Lower leg skin (tissue), 4 donors: ENCODE measurements at regions not wholly inside any gene's neighbourhood (a gene's known extent, or its start where the extent isn't known, plus 50 kb on each side); places are given as distances from the start of the nearest gene placed in this dataset.
"Not testable (repeated sequence)": the region's sequence is repeated elsewhere in the genome, so short reads cannot be mapped to it uniquely, and the experiment has no call there.

Source experiments
- DNase-seq, 2 donors: peaks; one replicate each; pipeline ENCODE4 v3.0.0-alpha.2; 2019; ENCODE audit warnings: low spot score in 2 of 2
- H3K4me3 ChIP-seq: fragments of 200-600 bp; sonication (generic); 2 replicates; pipeline ENCODE4 v1.5.1; 2017; ENCODE audit warnings: mild to moderate bottlenecking, low read depth; ENCODE audit not compliant: poor library complexity, severe bottlenecking
- POLR2A ChIP-seq, 2 donors: fragments of 450-650 bp; IDR thresholded peaks; one replicate each; pipeline ENCODE4 v1.6.1; 2016 to 2017; ENCODE audit warnings: antibody characterized with exemption in 2 of 2, mild to moderate bottlenecking in 1 of 2, moderate library complexity in 1 of 2
- WGBS, 2 donors: methylation state at CpG; one replicate each; pipeline ENCODE4 v1.1.5; 2018; 5-methylcytosine and 5-hydroxymethylcytosine counted together
- intact Hi-C: fragments of 100-400 bp; cut with DNase I; formaldehyde crosslinking; loops from one replicate; pipeline ENCODE4 v1.15.0; 2023; ENCODE audit warnings: low total_unique reads
- TF ChIP-seq, protein P1 (sequence below), 3 donors: fragments of 450-650 bp; IDR thresholded peaks; one replicate each; pipeline ENCODE4 v1.5.1; 2016; ENCODE audit warnings: antibody characterized with exemption in 3 of 3, mild to moderate bottlenecking in 3 of 3, moderate library complexity in 2 of 3

GRCh38 chr16:13471036-13471435 lies 448.9 kb upstream of the ERCC4 start:
- TF ChIP-seq POLR2A (IDR thresholded peaks at IDR 0.05) = no peak
- TF ChIP-seq, protein P1, sequence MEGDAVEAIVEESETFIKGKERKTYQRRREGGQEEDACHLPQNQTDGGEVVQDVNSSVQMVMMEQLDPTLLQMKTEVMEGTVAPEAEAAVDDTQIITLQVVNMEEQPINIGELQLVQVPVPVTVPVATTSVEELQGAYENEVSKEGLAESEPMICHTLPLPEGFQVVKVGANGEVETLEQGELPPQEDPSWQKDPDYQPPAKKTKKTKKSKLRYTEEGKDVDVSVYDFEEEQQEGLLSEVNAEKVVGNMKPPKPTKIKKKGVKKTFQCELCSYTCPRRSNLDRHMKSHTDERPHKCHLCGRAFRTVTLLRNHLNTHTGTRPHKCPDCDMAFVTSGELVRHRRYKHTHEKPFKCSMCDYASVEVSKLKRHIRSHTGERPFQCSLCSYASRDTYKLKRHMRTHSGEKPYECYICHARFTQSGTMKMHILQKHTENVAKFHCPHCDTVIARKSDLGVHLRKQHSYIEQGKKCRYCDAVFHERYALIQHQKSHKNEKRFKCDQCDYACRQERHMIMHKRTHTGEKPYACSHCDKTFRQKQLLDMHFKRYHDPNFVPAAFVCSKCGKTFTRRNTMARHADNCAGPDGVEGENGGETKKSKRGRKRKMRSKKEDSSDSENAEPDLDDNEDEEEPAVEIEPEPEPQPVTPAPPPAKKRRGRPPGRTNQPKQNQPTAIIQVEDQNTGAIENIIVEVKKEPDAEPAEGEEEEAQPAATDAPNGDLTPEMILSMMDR (IDR thresholded peaks at IDR 0.05) = no peak
- no peak for DNase-seq
- H3K4me3 ChIP-seq = no peak overlapping the region
- WGBS, 2 donors = 67 to 74% methylated on average over 4 of the region's 4 CpGs
- intact Hi-C loops = no loop called here

DNA sequence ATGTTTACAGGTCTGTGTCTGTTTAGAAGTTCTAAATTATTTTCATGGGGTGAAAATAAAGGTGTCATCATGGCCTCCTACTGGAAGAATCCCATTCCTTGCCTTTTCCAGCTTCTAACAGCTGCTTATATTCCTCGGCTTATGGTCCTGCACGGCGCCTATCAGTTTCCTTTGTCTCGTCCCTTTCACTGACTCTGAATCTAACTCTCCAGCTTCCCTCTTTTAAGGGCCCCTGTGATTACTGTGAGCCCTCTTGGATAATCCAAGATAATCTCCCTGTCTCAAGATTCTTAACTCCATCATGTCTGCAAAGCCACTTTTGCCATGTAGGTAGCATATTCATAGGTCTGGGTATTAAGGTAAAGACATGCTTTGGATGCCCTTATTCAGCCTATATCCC lies 441.0 kb upstream of the ERCC4 start:
- no peak for TF ChIP-seq POLR2A (IDR thresholded peaks at IDR 0.05)
- TF ChIP-seq, protein P1 (IDR thresholded peaks at IDR 0.05) = no peak
- no peak overlapping the region for H3K4me3 ChIP-seq
- DNase-seq = no peak
- intact Hi-C loops = no loop called here
- WGBS, 2 donors = 69 to 82% methylated on average over 4 of the region's 4 CpGs

GRCh38 chr16:13479549-13479948 lies 440.4 kb upstream of the ERCC4 start:
- WGBS, 2 donors = 85 to 89% methylated on average over 7 of the region's 7 CpGs
- no peak overlapping the region for H3K4me3 ChIP-seq
- TF ChIP-seq POLR2A (IDR thresholded peaks at IDR 0.05) = no peak
- TF ChIP-seq, protein P1 (IDR thresholded peaks at IDR 0.05) = no peak
- no peak for DNase-seq
- intact Hi-C loops = no loop called here

GRCh38 chr16:13480801-13481200 lies 439.2 kb upstream of the ERCC4 start:
- no peak for DNase-seq

GRCh38 chr16:13483121-13483520 lies 436.8 kb upstream of the ERCC4 start:
- DNase-seq = no peak
- H3K4me3 ChIP-seq = no peak overlapping the region
- intact Hi-C loops = no loop called here
- 50 to 57% methylated on average over 3 of the region's 3 CpGs for WGBS, 2 donors
- TF ChIP-seq, protein P1 (IDR thresholded peaks at IDR 0.05) = no peak
- no peak for TF ChIP-seq POLR2A (IDR thresholded peaks at IDR 0.05)

More at GRCh38 chr16:13480801-13481200, 439.2 kb upstream of the ERCC4 start:
- no peak for TF ChIP-seq POLR2A (IDR thresholded peaks at IDR 0.05)
- TF ChIP-seq, protein P1 (IDR thresholded peaks at IDR 0.05) = no peak
- no peak overlapping the region for H3K4me3 ChIP-seq
- WGBS, 2 donors = 37 to 44% methylated on average over 4 of the region's 4 CpGs
- intact Hi-C loops = no loop called here

DNA sequence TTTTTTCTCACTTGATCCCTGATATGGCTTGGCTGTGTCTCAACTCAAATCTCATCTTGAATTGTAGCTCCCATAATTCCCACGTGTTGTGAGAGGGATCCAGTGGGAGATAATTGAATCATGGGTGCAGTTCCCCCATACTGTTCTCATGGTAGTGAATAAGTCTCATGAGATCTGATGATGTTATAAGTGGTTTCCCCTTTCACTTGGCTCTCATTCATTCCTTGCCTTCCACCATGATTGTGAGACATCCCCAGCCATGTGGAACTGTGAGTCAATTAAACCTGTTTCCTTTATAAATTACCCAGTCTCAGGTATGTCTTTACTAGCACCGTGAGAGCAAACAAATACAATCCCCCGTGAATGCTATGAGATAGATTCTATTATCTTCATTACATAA lies 430.5 kb upstream of the ERCC4 start:
- intact Hi-C loops, H3K4me3 ChIP-seq, DNase-seq: not testable (repeated sequence)
- WGBS, 2 donors = 85 to 86% methylated on average over 3 of the region's 3 CpGs
